ENCODE measurements at regions not wholly inside any gene's neighbourhood (a gene's known extent, or its start where the extent isn't known, plus 50 kb on each side); places are given as distances from the start of the nearest gene placed in this dataset.

GRCh38 chr6:140824595-140824994 lies 1308.1 kb upstream of the GJE1 start (continued):
- TF ChIP-seq ZBTB2 (IDR thresholded peaks at IDR 0.05), result no peak
- no peak for TF ChIP-seq TEAD1 (CRISPR knock-in tag; IDR thresholded peaks at IDR 0.05)
- no peak for TF ChIP-seq EHMT2 (IDR thresholded peaks at IDR 0.05)
- no peak for TF ChIP-seq ZNF551 (CRISPR knock-in tag; IDR thresholded peaks at IDR 0.05)
- TF ChIP-seq SNRNP70 (optimal IDR thresholded peaks at IDR 0.05; ENCODE audit: low read depth, low read length), result no peak
- no peak for TF ChIP-seq ZKSCAN8 (CRISPR knock-in tag; IDR thresholded peaks at IDR 0.05)
- TF ChIP-seq PURB (CRISPR knock-in tag; IDR thresholded peaks at IDR 0.05; ENCODE audit: low read depth), result no peak
- no peak for TF ChIP-seq HDAC2 (IDR thresholded peaks at IDR 0.05)

GRCh38 chr6:140821196-140821595 lies 1311.5 kb upstream of the GJE1 start:
- Histone ChIP-seq H3K27me3 (ENCODE audit: control insufficient read depth in 2 of 2, insufficient read depth in 2 of 2, low read length in 2 of 2) (no peaks in the 10 kb centered on the region), H3K27ac (ENCODE audit: extremely low read depth, low read depth, low read length) (no peak overlapping the region), H3K9me1 (ENCODE audit: control insufficient read depth, insufficient read depth, low read length) (no peaks in the 10 kb centered on the region), H3K36me3 (ENCODE audit: control insufficient read depth, insufficient read depth, low read length) (no peaks in the 10 kb centered on the region), H3K9ac (ENCODE audit: insufficient read depth in 1 of 2, low read depth in 2 of 2, low read length in 2 of 2) (no peak overlapping the region), H3K79me2 (ENCODE audit: control insufficient read depth, insufficient read depth, low read length) (no peaks in the 10 kb centered on the region), H3K4me3 (no peak overlapping the region), H3K4me2 (ENCODE audit: insufficient read depth, low read length) (no peak overlapping the region), H3K9me3 (replicated peaks; ENCODE audit: control insufficient read depth, insufficient read depth, low read depth, low read length) (no peaks in the 10 kb centered on the region), H3K4me1 (replicated peaks in 1 of 2; ENCODE audit: control insufficient read depth in 2 of 2, insufficient read depth in 2 of 2, low read length in 2 of 2) (no peaks in the 10 kb centered on the region), H4K20me1 (replicated peaks; ENCODE audit: control insufficient read depth, insufficient read depth, low read length) (no peaks in the 10 kb centered on the region), H2AFZ (ENCODE audit: low read depth, low read length) (no peak overlapping the region)
- no TSS peak for BruUV-seq (replicated peaks)
- ATAC-seq (no peak), DNase-seq (ENCODE audit: extremely low read depth in 1 of 4, low spot score in 3 of 4) (no peak), FAIRE-seq (no peak)
- intact Hi-C loops (cut with micrococcal nuclease), result no loop called here
- in situ Hi-C loops (cut with MboI), result no loop called here
- CTCF ChIA-PET (ENCODE audit: low intra/inter-chr PET ratio), result no interaction called here
- WGBS (ENCODE audit: insufficient coverage, low coverage, missing lambda C conversion rate), result 5% methylated on average over 3 of the region's 3 CpGs
- POLR2A ChIA-PET, result no interaction called here
- no peak for TF ChIP-seq NFATC3 (IDR thresholded peaks at IDR 0.05)
- no peak for TF ChIP-seq MXD1 (CRISPR knock-in tag; IDR thresholded peaks at IDR 0.05; ENCODE audit: borderline replicate concordance, poor library complexity, severe bottlenecking)
- TF ChIP-seq ZNF146 (CRISPR knock-in tag; IDR thresholded peaks at IDR 0.05; ENCODE audit: unreplicated experiment), result no peak
- TF ChIP-seq SOX6 (IDR thresholded peaks at IDR 0.05), result no peak
- no peak for TF ChIP-seq GTF2A2 (tag; IDR thresholded peaks at IDR 0.05)
- TF ChIP-seq, protein P1, sequence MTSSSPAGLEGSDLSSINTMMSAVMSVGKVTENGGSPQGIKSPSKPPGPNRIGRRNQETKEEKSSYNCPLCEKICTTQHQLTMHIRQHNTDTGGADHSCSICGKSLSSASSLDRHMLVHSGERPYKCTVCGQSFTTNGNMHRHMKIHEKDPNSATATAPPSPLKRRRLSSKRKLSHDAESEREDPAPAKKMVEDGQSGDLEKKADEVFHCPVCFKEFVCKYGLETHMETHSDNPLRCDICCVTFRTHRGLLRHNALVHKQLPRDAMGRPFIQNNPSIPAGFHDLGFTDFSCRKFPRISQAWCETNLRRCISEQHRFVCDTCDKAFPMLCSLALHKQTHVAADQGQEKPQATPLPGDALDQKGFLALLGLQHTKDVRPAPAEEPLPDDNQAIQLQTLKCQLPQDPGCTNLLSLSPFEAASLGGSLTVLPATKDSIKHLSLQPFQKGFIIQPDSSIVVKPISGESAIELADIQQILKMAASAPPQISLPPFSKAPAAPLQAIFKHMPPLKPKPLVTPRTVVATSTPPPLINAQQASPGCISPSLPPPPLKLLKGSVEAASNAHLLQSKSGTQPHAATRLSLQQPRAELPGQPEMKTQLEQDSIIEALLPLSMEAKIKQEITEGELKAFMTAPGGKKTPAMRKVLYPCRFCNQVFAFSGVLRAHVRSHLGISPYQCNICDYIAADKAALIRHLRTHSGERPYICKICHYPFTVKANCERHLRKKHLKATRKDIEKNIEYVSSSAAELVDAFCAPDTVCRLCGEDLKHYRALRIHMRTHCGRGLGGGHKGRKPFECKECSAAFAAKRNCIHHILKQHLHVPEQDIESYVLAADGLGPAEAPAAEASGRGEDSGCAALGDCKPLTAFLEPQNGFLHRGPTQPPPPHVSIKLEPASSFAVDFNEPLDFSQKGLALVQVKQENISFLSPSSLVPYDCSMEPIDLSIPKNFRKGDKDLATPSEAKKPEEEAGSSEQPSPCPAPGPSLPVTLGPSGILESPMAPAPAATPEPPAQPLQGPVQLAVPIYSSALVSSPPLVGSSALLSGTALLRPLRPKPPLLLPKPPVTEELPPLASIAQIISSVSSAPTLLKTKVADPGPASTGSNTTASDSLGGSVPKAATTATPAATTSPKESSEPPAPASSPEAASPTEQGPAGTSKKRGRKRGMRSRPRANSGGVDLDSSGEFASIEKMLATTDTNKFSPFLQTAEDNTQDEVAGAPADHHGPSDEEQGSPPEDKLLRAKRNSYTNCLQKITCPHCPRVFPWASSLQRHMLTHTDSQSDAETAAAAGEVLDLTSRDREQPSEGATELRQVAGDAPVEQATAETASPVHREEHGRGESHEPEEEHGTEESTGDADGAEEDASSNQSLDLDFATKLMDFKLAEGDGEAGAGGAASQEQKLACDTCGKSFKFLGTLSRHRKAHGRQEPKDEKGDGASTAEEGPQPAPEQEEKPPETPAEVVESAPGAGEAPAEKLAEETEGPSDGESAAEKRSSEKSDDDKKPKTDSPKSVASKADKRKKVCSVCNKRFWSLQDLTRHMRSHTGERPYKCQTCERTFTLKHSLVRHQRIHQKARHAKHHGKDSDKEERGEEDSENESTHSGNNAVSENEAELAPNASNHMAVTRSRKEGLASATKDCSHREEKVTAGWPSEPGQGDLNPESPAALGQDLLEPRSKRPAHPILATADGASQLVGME (CRISPR knock-in tag; IDR thresholded peaks at IDR 0.05), result no peak
- TF ChIP-seq STAT5B (CRISPR knock-in tag; IDR thresholded peaks at IDR 0.05), result no peak

All from K562 (cell line).